ENCODE measurements at regions not wholly inside any gene's neighbourhood (a gene's known extent, or its start where the extent isn't known, plus 50 kb on each side); places are given as distances from the start of the nearest gene placed in this dataset.

DNA sequence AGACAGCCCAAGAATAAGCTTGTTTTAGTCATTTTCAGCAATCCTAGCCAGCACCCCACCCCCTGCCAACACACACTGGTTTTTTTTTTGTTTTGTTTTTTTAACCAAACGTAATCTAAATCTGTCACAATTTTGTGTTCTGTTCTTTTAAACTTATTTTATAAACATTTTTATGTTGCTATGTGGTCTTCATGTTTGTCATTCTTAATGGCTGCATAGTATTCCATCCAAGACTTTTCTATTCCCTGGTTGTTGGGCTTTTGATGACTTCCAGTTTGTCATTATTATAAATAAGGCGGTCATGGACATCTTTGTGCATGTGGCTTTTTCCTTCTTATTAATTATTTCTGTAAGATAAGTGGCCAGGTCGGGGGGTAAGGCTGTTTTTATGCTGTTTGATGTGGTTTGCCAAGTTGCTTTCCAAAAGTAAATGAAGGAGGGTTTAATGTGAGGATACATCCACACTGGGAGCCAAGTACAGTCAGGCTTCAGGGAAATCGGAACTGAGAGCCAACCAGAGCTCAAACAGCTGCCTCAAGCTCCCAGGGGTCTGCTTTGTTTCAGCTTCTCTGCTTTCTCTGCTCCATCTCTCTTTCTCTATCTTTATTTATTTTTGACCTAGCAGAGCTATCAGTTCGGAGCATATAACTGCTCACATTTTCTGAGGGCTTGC lies 125.8 kb downstream of the VEGFA start:
- TF ChIP-seq, protein P1, sequence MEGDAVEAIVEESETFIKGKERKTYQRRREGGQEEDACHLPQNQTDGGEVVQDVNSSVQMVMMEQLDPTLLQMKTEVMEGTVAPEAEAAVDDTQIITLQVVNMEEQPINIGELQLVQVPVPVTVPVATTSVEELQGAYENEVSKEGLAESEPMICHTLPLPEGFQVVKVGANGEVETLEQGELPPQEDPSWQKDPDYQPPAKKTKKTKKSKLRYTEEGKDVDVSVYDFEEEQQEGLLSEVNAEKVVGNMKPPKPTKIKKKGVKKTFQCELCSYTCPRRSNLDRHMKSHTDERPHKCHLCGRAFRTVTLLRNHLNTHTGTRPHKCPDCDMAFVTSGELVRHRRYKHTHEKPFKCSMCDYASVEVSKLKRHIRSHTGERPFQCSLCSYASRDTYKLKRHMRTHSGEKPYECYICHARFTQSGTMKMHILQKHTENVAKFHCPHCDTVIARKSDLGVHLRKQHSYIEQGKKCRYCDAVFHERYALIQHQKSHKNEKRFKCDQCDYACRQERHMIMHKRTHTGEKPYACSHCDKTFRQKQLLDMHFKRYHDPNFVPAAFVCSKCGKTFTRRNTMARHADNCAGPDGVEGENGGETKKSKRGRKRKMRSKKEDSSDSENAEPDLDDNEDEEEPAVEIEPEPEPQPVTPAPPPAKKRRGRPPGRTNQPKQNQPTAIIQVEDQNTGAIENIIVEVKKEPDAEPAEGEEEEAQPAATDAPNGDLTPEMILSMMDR (IDR thresholded peaks at IDR 0.05 in 4 of 5, conservative IDR thresholded peaks at IDR 0.05 in 1 of 5), result no peak
- TF ChIP-seq POLR2A (IDR thresholded peaks at IDR 0.05), result no peak
